ENCODE measurements at regions not wholly inside any gene's neighbourhood (a gene's known extent, or its start where the extent isn't known, plus 50 kb on each side); places are given as distances from the start of the nearest gene placed in this dataset.
"Not testable (repeated sequence)": the region's sequence is repeated elsewhere in the genome, so short reads cannot be mapped to it uniquely, and the experiment has no call there.

GRCh38 chr5:40453689-40454088 lies 226.0 kb upstream of the PTGER4 start:
- no peak for DNase-seq (ENCODE audit: low read depth, low spot score)

- no peak for DNase-seq (ENCODE audit: low read depth, low spot score)
Observed at GRCh38 chr5:40452874-40453624, 226.7 kb upstream of the PTGER4 start.

GRCh38 chr5:40447438-40447837 lies 232.3 kb upstream of the PTGER4 start:
- DNase-seq (ENCODE audit: low read depth, low spot score) = no peak

- DNase-seq (ENCODE audit: low read depth, low spot score) = no peak
Observed at GRCh38 chr5:40446910-40447309, 232.8 kb upstream of the PTGER4 start.

- DNase-seq (ENCODE audit: low read depth, low spot score) = no peak
Observed at GRCh38 chr5:40442346-40442745, 237.4 kb upstream of the PTGER4 start.

- DNase-seq (ENCODE audit: low read depth, low spot score) = no peak
Observed at GRCh38 chr5:40441733-40442132, 238.0 kb upstream of the PTGER4 start.

- DNase-seq (ENCODE audit: low read depth, low spot score) = no peak
Observed at GRCh38 chr5:40440746-40441145, 239.0 kb upstream of the PTGER4 start.

GRCh38 chr5:40439103-40439502 lies 240.6 kb upstream of the PTGER4 start:
- DNase-seq (ENCODE audit: low read depth, low spot score) = not testable (repeated sequence)

GRCh38 chr5:40438646-40439045 lies 241.1 kb upstream of the PTGER4 start:
- not testable (repeated sequence) for DNase-seq (ENCODE audit: low read depth, low spot score)

GRCh38 chr5:40437452-40437861 lies 242.3 kb upstream of the PTGER4 start:
- DNase-seq (ENCODE audit: low read depth, low spot score) = no peak

- no peak for DNase-seq (ENCODE audit: low read depth, low spot score)
Observed at GRCh38 chr5:40436535-40437237, 243.0 kb upstream of the PTGER4 start.

GRCh38 chr5:40435706-40436105 lies 244.0 kb upstream of the PTGER4 start:
- not testable (repeated sequence) for DNase-seq (ENCODE audit: low read depth, low spot score)

- no peak for DNase-seq (ENCODE audit: low read depth, low spot score)
Observed at GRCh38 chr5:40432836-40433235, 246.9 kb upstream of the PTGER4 start.

GRCh38 chr5:40431734-40432133 lies 248.0 kb upstream of the PTGER4 start:
- no peak for DNase-seq (ENCODE audit: low read depth, low spot score)

GRCh38 chr5:40430101-40430710 lies 249.5 kb upstream of the PTGER4 start:
- no peak for DNase-seq (ENCODE audit: low read depth, low spot score)

- no peak for DNase-seq (ENCODE audit: low read depth, low spot score)
Observed at GRCh38 chr5:40429258-40430100, 250.2 kb upstream of the PTGER4 start.

- no peak for DNase-seq (ENCODE audit: low read depth, low spot score)
Observed at GRCh38 chr5:40428815-40429214, 250.9 kb upstream of the PTGER4 start.

GRCh38 chr5:40428126-40428525 lies 251.6 kb upstream of the PTGER4 start:
- DNase-seq (ENCODE audit: low read depth, low spot score) = no peak

- not testable (repeated sequence) for DNase-seq (ENCODE audit: low read depth, low spot score)
Observed at GRCh38 chr5:40417046-40417810, 262.5 kb upstream of the PTGER4 start.

GRCh38 chr5:40416588-40416987 lies 263.1 kb upstream of the PTGER4 start:
- DNase-seq (ENCODE audit: low read depth, low spot score) = no peak

GRCh38 chr5:40416098-40416497 lies 263.6 kb upstream of the PTGER4 start:
- DNase-seq (ENCODE audit: low read depth, low spot score) = no peak
